ENCODE measurements at regions not wholly inside any gene's neighbourhood (a gene's known extent, or its start where the extent isn't known, plus 50 kb on each side); places are given as distances from the start of the nearest gene placed in this dataset.

- TF ChIP-seq CTCF (IDR thresholded peaks at IDR 0.05; ENCODE audit: insufficient read depth, low read length, poor library complexity, severe bottlenecking) (no peak), EZH2phosphoT487 (conservative IDR thresholded peaks at IDR 0.05; ENCODE audit: low read length) (no peak)
Measured at GRCh38 chr14:51535443-51536044, 116.2 kb upstream of the FRMD6 start.
